GM19324 (cell line): ENCODE measurements at regions not wholly inside any gene's neighbourhood (a gene's known extent, or its start where the extent isn't known, plus 50 kb on each side); places are given as distances from the start of the nearest gene placed in this dataset.

ENCODE experiments used
- ATAC-seq: cut with Tn5 transposase; IDR thresholded peaks from one replicate; pipeline ENCODE4 v1.9.1; 2021; ENCODE audit warnings: mild to moderate bottlenecking, moderate library complexity; ENCODE audit not compliant: unreplicated experiment, low FRiP score

GRCh38 chr6:45714741-45715507, 300.7 kb downstream of the CLIC5 start:
- no peak for ATAC-seq

- ATAC-seq = no peak
Measured at GRCh38 chr6:45714006-45714730, 301.5 kb downstream of the CLIC5 start.
